HTR-8/SVneo (cell line): ENCODE measurements at regions not wholly inside any gene's neighbourhood (a gene's known extent, or its start where the extent isn't known, plus 50 kb on each side); places are given as distances from the start of the nearest gene placed in this dataset.

Experiments used
- DNase-seq: peaks from one replicate; pipeline ENCODE4 v3.0.0; 2011; ENCODE audit warnings: low spot score, mixed read lengths; ENCODE audit not compliant: insufficient read length
- FAIRE-seq: peaks from 2 replicates; lab custom pipeline; 2011; peaks lifted over from hg19 to GRCh38; lab: Jason Lieb, UNC

GRCh38 chr3:161793194-161793930, 296.8 kb downstream of the OTOL1 start:
- FAIRE-seq, result no peak
- no peak for DNase-seq

DNA sequence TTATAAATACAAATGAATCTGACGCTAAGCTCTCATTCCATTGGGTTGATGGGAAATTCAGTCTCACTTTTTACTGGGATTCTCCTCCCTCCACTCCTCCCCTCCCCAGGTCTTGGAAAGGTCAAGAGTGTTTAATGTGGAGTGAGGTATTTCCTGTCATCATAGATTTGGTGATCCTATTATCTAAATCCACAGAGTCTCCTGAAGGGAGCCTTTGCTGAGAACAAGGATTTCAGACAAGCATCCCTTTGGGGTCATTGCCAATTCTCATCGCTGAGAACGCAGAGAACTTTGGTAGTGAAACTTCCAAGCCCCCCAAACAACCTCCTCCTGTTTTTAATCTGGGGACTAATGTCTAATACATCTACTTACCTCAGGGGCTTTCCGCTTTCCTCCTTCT, 297.9 kb downstream of the OTOL1 start:
- FAIRE-seq (no peak), DNase-seq (no peak)

GRCh38 chr3:161796312-161796711, 299.7 kb downstream of the OTOL1 start:
- no peak for DNase-seq
- FAIRE-seq, result no peak

GRCh38 chr3:161796780-161797179, 300.2 kb downstream of the OTOL1 start:
- FAIRE-seq, result no peak
- no peak for DNase-seq

DNA sequence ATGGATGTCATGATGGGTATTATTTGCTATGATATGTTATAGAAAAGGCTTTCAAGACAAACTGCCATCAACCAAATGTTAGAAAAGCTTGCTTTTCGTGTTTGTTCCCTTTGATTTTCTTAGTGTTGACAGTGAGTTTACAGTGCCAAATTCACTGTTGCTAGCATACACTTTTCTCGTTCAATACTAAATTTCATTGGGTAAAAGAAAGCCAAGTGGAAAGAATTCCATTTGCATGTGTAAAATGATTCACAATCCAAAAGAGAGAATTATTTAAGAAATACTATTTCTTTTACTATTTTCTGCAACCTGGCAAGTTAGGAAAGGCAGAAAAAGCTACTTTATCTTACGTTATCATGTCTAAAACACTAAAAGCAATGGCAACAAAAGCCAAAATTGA, 301.4 kb downstream of the OTOL1 start:
- no peak for FAIRE-seq
- DNase-seq, result no peak

DNA sequence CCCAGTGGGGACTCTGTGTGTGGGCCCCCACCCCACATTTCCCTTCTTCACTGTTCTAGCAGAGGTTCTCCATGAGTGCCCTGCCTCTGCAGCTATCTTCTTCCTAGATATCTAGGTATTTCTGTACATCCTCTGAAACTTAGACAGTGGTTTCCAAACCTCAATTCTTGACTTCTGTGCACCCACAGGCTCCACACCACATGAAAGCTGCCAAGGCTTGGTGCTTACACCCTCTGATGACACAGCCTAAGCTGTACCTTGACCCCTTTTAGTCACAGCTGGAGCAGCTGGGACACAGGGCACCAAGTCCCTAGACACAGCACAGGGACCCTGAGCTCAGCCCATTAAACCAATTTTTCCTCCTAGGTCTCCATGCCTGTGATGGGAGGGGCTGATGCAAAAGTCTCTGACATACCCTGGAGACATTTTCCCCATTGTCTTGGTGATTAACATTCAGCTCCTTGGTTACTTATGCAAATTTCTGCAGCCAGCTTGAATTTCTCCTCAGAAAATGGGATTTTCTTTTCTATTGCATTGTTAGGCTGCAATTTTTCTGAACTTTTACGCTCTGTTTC, 304.5 kb downstream of the OTOL1 start:
- no peak for FAIRE-seq

DNA sequence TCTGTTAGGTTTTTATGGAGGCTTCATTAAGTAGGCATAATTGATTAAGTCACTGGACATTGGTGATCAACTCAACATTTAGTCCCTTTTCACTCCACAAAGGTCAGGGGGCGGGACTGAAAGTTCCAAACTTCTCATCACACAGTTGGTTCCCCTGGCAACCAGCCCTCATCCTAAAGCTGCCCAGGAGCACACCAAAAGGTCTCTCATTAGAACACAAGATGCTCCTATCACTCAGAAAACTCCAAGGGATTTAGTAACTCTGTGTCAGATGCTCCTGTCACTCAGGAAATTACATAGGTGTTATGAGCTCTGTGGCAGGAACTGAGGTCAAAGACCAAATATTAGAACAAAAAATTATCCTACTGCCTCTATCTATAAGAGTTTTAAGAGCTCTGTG, 321.5 kb downstream of the OTOL1 start:
- DNase-seq (no peak), FAIRE-seq (no peak)

More for the DNA sequence above, 304.5 kb downstream of the OTOL1 start:
- no peak for DNase-seq

- FAIRE-seq, result no peak
- no peak for DNase-seq
These were observed 325.0 kb downstream of the OTOL1 start for GRCh38 chr3:161821591-161821990.

DNA sequence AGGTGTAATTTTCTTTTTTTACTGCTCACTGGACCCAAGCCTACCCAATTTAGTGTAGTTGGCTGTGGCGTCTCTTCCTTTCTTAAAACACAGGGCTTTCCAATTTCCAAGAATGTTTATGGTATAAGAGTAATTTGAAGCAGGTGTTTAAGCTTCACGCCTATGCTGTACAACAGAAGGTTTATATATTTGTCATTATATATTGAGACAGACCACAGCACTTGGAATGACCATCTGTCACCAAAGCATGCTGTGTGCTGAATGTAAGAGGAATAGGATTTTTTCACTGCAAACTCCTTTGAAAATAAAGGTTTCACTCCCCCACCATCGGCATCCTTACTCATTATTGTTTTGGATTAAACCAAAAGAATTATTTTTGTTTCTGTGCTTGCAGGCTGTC, 325.7 kb downstream of the OTOL1 start:
- no peak for DNase-seq
- no peak for FAIRE-seq

DNA sequence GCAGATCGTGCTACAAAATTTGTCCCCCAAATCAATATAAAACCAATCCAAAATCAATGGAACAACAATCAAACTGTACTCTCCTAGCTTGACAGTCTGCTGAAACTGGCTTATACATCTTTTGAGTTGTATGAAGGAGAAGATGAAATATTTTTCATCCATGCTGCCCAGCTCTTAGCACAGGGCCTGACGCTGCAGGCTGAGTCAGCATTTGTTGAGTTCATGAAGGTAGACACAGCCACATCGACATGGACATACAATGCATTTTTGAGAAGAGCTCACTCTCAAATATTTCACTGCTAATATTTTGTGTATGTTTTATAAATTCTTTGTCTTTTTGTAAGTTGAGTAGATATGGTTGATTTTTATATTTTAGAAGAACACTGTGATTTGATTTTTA, 327.3 kb downstream of the OTOL1 start:
- FAIRE-seq (no peak), DNase-seq (no peak)

DNA sequence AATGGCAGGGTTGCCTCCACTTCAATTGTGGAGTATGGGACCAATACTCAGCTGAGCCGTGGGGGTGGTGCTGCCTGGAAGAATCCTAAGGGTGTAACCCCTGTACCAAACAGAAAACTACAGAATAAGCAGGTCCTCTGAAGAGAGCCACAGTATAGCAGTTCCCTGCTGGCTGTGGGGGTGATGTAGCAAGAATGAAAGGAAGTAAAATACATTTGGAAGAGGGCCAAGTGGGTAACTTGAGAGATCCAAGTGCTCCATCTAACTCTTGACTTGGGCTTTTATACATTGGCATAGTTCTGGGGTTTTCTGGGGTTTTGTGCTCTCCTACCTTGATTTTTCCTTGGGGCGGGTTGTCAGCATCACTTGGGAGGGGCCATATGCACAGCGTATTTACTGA, 341.4 kb downstream of the OTOL1 start:
- FAIRE-seq (no peak), DNase-seq (no peak)

GRCh38 chr3:161848376-161848775, 351.8 kb downstream of the OTOL1 start:
- DNase-seq, result no peak
- no peak for FAIRE-seq

DNA sequence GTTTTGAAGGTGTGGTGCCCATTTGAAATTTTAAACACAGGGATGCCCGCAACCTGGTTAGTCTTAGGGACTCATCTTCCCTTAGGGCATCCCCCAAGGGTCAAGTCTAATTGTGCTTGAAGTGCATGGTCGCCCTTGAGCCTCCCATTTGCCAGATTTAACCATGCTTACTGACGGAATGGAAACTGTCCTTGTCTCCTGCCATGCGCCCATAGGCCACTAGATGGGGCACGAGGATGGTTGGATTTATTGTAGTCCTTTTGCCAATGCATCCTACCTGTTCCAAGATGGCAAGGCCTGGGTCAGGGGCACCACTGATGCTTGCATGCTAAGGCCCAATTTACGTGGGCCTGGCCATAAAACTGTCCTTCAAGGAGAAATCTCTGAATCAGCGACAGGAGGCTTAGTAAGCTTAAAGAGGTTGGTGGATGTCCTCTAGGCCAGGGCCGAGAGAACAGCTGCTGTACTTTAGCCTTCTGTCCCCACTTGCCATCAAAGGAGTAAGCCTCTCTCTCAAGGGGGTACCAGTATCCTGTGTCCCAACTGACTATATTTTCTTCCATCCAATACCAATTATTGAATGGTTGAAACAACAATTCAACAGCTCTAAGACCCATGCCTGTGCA, 355.4 kb downstream of the OTOL1 start:
- FAIRE-seq, result peak; percentile 69

DNA sequence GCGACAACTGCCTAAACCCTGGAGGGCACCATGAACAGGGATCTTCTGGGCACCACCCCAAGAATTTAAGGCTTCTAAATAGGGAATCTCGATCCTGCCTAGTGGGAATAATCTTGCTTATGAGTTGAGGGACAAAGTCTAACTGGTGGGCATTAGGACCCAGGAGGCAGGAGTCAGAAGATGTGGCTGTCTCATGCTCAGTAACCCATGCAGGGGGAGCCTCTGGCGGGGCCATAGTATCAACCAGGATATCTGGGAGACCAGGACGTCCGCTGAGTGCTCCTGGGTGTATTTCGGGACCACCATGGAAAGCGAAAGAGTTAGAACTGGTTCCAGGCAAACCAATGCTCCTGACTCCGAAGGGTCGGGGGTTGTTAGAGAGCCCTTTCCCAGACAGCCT, 356.1 kb downstream of the OTOL1 start:
- DNase-seq (no peak), FAIRE-seq (no peak)

More for the DNA sequence above, 355.4 kb downstream of the OTOL1 start:
- peak; percentile 27 for DNase-seq

DNA sequence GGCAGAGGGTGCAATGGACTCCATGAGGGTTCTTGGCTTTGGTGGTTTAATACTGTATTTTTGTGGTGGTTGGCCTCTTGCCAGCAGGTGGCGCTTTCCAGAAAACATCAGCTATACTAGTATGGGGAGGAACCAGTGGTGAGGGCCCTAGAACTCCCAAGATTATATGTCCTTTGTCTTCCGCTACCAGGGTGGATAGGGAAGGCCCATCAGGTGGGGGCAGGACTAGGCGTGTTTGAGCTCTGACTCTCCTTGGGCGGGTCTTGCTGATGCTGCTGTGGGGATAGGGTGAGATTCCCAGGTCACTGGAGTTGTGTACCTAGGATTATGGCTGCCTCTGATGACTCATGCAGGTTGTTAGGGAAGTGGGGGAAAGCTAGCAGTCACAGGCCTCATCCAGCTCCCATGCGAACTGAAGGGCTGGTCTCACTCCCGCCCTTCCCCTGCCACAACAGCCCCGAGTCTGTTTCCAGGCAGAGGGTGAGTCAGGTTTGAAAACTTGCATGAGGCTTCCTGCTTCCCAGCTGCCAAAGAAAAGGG, 357.7 kb downstream of the OTOL1 start:
- DNase-seq (peak; percentile 3), FAIRE-seq (no peak)

GRCh38 chr3:161859057-161859456, 362.4 kb downstream of the OTOL1 start:
- DNase-seq (no peak), FAIRE-seq (no peak)

DNA sequence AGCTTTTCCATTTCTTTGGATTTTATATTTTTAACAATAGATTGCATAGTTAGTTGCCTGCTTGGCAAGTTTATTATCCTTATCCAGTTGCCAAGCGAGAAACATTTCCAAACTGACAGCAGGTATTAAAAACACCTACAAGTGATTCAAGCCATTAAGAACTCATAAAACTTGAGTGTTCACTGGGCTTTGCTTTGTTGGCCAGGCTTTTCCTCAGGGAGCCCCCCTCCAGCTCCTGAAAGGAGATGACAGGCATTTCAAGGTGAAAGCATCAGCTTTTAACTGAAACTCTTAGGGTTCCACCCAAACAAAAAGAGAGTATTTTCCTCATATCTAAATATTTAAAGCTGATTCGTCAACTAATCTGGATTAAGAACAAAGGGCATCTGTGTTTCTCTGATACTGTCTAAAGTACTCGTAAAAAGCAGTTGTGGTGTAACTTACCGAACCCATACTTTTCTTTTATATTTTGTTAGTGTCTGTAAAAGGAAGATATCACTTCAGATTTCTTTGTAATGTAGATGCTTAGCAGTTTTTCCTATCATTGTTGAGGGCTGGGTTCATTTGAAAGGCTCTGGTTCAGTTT, 363.4 kb downstream of the OTOL1 start:
- no peak for DNase-seq
- no peak for FAIRE-seq

- DNase-seq (no peak), FAIRE-seq (no peak)
These were observed 367.2 kb downstream of the OTOL1 start for GRCh38 chr3:161863775-161864174.

- no peak for FAIRE-seq
- DNase-seq, result no peak
These were observed 369.6 kb downstream of the OTOL1 start for GRCh38 chr3:161866176-161866575.

DNA sequence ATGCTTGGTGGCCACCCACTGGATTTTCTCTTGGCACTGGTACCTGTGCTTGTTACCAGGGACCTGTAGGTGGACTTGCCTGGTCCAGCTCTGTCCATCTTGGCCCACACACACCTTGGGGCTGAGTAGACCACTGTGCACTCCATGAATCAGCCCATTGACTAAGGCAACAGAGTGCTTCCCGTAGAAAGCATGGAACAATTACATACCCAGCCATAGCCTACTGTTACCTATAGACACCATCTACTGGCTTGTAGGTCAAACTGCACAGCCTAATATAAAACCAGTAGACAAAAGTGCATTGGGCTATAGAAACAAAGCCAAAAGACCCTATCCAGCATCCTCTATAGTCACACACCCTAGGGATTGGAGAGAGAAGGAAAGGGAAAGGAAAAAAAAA, 378.9 kb downstream of the OTOL1 start:
- FAIRE-seq (no peak), DNase-seq (no peak)

DNA sequence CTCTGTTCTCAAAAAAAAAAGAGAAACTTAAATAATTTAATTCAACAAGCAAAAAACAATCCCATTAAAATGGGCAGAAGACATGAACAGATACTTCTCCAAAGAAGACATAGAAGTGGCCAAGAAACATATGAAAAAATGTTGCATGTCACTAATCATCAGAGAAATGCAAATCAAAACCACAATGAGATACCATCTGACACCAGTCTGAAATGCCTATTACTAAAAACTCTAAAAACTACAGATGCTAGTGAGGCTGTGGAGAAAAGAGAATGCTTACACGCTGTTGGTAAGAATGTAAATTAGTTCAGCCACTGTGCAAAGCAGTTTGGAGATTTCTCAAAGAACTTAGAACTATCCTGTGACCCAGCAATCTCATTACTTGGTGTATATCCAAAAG, 382.9 kb downstream of the OTOL1 start:
- DNase-seq (no peak), FAIRE-seq (no peak)
